Prostate gland (tissue), 2 donors: ENCODE measurements at regions not wholly inside any gene's neighbourhood (a gene's known extent, or its start where the extent isn't known, plus 50 kb on each side); places are given as distances from the start of the nearest gene placed in this dataset.
"Not testable (repeated sequence)": the region's sequence is repeated elsewhere in the genome, so short reads cannot be mapped to it uniquely, and the experiment has no call there.

Experiments
- CTCF ChIP-seq, 4 experiments: fragments of 200-600 bp in 2 of 4; fragments of 450-650 bp in 2 of 4; sonication (generic) in 2 of 4; IDR thresholded peaks; 1 replicate in 3 of 4; 2 replicates in 1 of 4; pipeline ENCODE4 v1.5.1; 2016 to 2019; ENCODE audit warnings: antibody characterized with exemption in 4 of 4, mild to moderate bottlenecking in 2 of 4, moderate library complexity in 2 of 4
- POLR2A ChIP-seq: fragments of 450-650 bp; IDR thresholded peaks from one replicate; pipeline ENCODE4 v1.6.1; 2016; ENCODE audit warnings: antibody characterized with exemption, mild to moderate bottlenecking

GRCh38 chr6:53423560-53423959 lies 74.8 kb upstream of the ELOVL5 start:
- not testable (repeated sequence) for TF ChIP-seq POLR2A; CTCF (IDR thresholded peaks at IDR 0.05)
